GM12864 (cell line): ENCODE measurements at regions not wholly inside any gene's neighbourhood (a gene's known extent, or its start where the extent isn't known, plus 50 kb on each side); places are given as distances from the start of the nearest gene placed in this dataset.

Source experiments
- DNase-seq: peaks from one replicate; pipeline ENCODE4 v3.0.0-alpha.2; 2011; ENCODE audit warnings: low read depth
- H3K4me3 ChIP-seq: 2 replicates; pipeline ENCODE4 v1.5.1; 2011; ENCODE audit warnings: mild to moderate bottlenecking, low read depth, low read length, control low read depth
- TF ChIP-seq, protein P1 (sequence below): IDR thresholded peaks from 2 replicates; pipeline ENCODE4 v1.5.1; 2011; ENCODE audit warnings: low read depth, mild to moderate bottlenecking, moderate library complexity, low read length, control low read depth, inconsistent platforms; ENCODE audit errors: missing control alignments

DNA sequence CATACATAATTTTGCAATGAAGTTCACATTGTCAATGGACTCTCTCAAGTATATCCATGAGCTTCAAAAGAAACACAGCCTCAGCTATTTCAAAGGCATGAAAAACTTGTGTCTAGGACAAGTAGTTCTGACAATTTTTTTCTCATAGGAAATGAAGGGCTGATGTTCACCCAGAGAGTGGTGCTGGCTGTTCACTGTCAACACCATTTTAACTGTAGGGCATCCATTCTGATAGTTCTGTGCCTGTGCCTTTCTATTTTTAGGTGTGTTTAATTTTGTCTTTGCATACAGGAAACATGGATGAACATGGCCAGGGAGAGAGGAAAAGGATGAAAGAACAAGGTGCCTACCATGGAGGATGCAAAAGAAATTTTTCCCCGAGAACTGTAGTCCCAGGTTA is 135.3 kb upstream of the MAP9 start:
- H3K4me3 ChIP-seq = no peak overlapping the region
- TF ChIP-seq, protein P1, sequence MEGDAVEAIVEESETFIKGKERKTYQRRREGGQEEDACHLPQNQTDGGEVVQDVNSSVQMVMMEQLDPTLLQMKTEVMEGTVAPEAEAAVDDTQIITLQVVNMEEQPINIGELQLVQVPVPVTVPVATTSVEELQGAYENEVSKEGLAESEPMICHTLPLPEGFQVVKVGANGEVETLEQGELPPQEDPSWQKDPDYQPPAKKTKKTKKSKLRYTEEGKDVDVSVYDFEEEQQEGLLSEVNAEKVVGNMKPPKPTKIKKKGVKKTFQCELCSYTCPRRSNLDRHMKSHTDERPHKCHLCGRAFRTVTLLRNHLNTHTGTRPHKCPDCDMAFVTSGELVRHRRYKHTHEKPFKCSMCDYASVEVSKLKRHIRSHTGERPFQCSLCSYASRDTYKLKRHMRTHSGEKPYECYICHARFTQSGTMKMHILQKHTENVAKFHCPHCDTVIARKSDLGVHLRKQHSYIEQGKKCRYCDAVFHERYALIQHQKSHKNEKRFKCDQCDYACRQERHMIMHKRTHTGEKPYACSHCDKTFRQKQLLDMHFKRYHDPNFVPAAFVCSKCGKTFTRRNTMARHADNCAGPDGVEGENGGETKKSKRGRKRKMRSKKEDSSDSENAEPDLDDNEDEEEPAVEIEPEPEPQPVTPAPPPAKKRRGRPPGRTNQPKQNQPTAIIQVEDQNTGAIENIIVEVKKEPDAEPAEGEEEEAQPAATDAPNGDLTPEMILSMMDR = no peak
- no peak for DNase-seq

GRCh38 chr4:155510771-155511170 is 134.0 kb upstream of the MAP9 start:
- no peak for DNase-seq
- TF ChIP-seq, protein P1 = no peak
- H3K4me3 ChIP-seq = no peak overlapping the region

GRCh38 chr4:155509555-155509954 is 132.8 kb upstream of the MAP9 start:
- DNase-seq = no peak
- TF ChIP-seq, protein P1 = no peak

GRCh38 chr4:155506745-155507144 is 130.0 kb upstream of the MAP9 start:
- DNase-seq = no peak
- no peak overlapping the region for H3K4me3 ChIP-seq
- TF ChIP-seq, protein P1 = no peak

More at GRCh38 chr4:155509555-155509954, 132.8 kb upstream of the MAP9 start:
- H3K4me3 ChIP-seq = no peak overlapping the region

DNA sequence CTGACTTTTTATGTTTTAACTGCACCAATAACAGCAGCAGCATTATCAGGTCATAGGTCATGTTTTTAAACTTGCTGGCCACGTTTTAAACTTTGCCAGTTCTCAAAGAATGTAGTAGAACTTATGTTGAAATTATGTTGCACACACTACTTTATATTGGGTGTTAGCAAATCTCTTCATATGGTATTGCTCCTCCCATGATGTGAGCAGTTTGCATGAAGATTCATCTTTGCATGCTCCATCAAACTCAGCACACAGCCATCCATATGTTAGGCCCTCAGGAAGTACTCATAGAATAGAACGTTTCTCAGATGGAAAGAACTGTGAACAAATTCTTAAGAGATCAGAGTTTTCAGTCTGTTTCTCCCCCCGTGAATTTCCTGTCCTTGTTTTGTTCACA is 128.6 kb upstream of the MAP9 start:
- TF ChIP-seq, protein P1 = no peak

GRCh38 chr4:155497306-155497705 is 120.5 kb upstream of the MAP9 start:
- TF ChIP-seq, protein P1 = peak; percentile 21
- no peak for DNase-seq
- H3K4me3 ChIP-seq = no peak overlapping the region

More for the DNA sequence above, 128.6 kb upstream of the MAP9 start:
- DNase-seq = no peak
- no peak overlapping the region for H3K4me3 ChIP-seq

GRCh38 chr4:155496294-155496626 is 119.5 kb upstream of the MAP9 start:
- DNase-seq = no peak
- TF ChIP-seq, protein P1 = no peak
- no peak overlapping the region for H3K4me3 ChIP-seq
